HG03565 (cell line): ENCODE measurements at regions not wholly inside any gene's neighbourhood (a gene's known extent, or its start where the extent isn't known, plus 50 kb on each side); places are given as distances from the start of the nearest gene placed in this dataset.

Experiments used
- ATAC-seq: cut with Tn5 transposase; IDR thresholded peaks from one replicate; pipeline ENCODE4 v1.9.1; 2021; ENCODE audit warnings: mild to moderate bottlenecking, moderate library complexity; ENCODE audit not compliant: unreplicated experiment

DNA sequence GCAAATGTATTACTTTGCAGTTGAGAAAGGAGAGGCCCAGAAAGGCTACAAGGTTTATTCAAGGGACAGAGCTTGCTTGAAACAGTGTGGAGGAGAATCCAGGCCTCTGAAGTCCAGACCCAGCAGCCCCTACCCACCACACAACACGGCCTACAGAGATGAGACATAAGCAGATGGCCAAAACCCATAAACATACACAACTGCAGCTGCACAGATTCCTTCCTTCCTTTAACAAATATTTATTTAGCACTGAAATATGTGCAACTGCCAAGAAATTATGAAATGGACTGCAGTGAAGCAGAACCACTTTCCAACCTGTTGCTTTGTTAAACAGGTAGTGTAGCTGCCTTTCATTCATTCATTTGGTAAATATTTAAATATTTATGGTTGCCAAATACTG is 122.3 kb downstream of the SPATA19 start:
- ATAC-seq = no peak

DNA sequence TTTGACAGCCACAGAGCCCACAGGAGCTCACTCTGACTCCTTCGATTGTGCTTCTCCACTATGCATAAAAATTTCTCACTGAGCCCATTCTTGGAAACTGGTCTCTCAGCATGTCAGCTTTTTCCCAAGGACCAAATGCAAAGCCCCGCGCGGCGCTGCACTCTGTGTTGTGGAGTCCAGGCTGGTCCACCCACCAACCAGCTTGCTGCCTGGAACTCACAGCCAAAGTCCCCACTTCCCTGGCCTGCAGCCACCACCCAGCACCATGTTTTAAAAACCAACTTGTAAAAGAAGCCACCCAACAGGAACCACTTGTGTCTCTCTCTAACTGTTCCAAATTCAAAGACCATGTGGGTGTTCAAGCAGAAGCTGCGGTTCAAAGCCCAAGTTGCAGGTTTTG is 124.4 kb downstream of the SPATA19 start:
- no peak for ATAC-seq

DNA sequence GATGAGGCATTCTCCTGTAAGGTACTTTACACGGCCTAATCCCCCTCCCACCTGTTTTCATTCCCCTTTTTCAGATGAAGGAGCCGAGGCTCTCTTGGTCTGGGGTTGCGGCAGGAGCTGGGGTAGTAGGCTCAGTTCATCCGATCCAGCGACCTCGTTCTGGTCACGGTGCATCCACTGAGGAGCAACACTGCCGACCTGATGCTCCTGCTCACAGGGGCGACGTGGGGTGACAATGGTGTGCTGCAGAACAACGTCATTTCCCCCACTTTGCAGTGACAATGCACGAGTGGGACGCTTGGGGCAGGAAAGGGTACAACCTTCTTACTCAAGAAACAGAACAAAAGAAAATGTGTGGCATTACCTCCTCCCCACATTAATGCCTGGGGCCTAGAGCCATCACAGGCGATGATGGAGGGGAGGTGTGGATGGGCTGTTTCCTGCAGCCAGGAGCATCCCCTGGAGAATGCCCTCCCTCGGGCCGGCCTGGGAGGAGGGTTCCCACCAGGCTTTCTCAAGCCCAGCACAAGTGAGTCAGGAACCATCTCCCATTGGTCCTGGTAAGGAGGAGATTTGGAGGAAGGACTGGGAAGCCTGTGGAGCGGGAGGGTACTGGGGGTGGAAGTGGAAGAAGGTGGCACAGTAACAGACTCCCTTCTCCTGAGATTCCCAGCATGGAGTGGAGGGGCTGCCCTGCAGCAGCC is 125.6 kb downstream of the SPATA19 start:
- ATAC-seq = no peak

DNA sequence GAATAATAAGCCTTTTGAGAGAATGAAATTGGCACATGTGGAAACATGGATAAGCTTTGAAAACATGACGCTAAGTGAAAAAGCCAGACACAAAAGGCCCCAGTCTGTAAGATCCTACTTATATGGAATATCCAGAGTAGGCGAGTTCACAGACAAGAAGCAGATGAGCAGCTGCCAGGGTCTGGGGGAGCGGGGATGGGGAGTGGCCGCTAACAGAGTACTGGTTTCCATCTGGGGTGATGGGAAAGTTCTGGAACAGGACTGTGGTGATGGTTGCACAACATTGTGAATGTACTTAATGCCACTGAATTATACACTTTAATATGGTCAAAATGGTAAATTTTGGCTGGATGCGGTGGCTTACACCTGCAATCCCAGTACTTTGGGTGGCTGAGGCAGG is 126.5 kb downstream of the SPATA19 start:
- ATAC-seq = no peak

DNA sequence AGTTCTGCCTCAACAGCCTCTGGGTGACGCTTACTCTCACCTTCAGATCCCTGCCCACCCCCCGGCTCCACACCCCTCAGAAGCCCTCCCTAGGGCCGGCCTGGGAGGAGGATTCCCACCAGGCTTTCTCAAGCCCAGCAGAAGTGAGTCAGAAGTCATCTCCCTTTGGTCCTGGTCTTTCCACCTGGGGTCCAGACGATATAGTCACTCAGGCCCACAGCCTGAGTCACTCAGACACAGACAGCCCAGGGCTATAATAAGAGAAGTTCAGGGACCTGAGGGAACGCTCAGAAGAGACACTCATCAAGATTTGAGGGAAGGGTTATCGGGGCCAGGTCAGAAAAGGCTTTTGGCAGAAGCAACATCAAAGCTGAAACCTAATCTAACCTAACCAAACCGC is 127.1 kb downstream of the SPATA19 start:
- ATAC-seq = no peak

DNA sequence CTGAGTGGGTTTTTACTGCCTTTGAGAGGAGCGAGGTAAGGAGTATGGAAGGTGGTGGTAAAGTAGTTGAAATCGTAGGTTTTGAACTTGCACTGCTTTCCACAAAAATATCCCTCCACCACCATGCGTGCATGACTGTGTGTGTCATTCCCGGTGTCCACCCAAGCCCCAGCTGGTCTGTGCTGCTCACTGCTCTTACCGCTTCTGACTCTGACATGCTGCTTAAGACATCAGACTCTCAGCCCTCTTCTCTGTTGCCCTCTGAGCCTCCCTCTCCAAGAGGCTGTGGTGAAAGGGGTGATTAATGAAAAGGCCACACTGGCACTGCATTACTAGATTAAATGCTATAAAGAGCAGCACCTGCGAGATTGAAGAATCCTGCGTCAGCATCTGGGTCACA is 128.7 kb downstream of the SPATA19 start:
- no peak for ATAC-seq

DNA sequence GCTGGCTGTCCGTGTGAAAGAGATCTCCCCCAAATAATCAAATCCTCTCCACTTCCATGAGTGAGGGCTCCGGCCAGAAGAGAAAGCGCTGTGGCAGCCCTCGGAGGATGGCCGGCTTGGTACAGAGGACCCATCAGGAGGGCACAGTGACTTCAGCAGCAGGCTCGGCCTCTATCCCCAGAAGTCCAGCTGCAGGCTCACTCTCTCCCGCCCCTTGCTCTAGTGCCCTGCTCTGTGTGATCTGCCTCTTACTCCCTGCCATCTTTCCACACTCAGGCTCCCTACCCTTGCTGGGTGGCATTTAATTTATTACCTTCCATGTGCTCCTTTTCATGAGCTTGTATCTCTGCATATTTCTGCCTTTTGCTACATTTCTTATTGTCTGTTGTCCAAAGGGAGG is 129.7 kb downstream of the SPATA19 start:
- no peak for ATAC-seq

DNA sequence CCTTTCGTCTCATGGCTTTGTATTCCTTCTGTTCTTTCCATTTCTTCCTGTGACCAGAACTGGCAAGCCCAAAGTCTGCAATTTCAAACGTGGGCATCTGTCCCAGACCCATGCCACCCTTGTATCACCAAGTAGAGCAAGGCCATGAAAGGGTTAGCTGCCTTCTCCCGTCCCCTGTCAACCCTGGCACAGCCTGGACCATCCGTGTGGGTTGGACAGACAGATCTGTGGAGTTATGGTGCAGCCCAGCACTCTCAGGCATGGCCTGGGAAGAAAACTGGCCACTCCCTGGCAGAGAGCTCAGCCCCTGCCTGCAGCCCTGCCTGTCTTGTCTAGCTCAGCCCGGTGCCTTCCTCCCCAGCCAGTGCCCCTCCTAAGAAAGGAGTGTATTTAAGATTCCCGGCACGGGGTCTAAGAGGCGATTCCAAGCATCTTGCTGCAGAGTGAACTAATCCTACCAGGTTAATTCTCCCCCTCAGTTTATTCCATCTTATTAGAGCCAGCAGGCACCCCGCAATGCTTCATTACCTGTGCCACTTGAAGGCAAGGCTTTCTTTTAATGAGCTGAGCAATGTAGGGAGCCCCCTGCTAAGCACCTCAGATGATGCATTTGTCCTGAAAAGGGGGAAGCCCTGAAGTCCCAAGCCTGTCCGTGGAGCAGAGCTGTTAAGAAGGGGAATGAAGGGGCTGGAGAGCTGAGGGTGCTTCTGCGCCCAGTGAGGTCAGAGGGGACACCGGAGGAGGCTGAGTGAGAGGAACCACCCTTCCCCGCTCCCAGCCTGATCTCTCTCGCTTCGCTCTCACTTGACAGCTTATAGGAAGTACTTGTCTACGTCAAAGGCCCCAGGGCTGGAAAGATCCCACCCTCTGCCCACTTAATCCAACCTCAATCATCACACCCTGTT is 130.6 kb downstream of the SPATA19 start:
- ATAC-seq = no peak

DNA sequence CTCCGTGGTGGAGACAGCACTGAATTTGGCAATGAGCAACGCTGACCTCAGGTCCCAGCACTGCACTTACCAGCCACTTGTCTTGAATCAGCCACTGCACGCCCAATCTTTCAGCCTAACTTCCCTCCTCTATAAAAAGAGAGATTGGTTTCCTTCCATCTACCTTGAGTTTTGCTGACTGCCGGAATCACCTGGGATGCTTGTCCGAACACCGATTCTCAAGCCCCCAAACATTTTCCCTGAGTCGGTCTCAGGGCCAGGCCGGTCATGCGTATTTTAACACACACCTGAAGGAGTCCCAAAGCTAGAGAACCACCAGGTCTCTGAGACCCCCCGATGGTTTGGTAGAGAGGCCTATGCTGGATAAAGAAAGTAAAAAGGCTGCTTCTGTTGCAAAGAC is 131.5 kb downstream of the SPATA19 start:
- no peak for ATAC-seq

DNA sequence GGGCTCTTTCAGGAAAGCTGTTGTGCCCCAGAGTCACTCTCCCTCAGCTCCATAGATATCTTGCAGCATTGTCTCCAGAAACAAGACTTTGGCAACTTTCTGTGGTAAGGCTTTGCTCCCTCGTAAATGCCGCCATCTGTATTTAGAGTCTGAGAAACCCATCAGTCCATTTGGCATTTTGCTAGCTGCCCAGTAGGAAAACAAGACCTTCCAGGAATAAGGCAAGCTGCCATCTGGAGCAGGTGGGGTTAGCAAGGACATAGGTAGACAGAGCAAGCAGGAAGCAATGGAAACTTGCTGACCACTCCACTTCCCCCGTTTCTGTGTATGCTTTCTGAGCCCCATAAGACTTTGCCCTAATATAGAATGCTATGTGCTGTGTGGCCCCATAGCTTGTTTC is 131.9 kb downstream of the SPATA19 start:
- no peak for ATAC-seq

DNA sequence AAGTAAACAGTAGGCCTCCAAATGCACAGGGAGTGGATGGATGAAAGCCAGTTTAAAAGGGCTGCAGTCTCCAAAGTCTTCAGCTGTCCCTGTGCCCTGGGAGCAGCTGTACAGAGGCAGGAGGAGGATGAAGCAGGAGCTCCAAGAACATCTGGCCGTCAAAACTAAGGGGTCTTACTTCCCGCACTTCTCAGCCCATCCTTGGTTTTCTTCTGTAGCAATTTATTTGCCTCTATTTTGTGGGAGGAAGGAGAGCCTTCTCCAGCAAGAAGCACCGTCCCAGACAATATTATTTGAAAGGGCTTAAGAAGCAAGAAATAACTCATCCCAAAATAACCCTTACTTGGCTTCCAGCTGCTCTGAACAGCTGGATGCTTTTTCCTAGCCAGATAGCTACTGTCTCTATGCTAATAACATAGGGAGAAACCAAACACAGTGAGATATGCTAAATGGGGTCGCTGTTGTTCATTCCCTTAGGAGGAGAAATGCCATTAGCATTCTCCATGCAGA is 133.2 kb downstream of the SPATA19 start:
- ATAC-seq = no peak

DNA sequence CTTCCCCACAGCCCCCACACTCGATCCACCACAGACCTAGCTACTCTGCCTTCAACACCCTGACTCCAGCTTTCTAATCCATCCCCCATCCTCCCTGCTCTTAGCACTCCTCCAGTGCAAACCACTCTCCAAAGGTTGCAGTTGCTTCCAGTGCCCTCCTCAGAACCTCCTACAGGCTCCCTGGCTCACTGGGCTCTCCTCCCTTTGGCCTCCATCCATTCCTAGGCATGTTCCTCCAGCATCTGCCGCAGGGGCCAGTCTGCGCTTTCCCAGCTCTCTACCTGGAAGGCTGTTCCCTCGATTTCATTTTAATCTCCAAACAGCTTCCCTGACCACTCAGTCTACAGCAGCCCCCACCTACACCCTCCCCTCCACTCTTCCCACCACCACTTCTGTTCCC is 133.8 kb downstream of the SPATA19 start:
- ATAC-seq = no peak

DNA sequence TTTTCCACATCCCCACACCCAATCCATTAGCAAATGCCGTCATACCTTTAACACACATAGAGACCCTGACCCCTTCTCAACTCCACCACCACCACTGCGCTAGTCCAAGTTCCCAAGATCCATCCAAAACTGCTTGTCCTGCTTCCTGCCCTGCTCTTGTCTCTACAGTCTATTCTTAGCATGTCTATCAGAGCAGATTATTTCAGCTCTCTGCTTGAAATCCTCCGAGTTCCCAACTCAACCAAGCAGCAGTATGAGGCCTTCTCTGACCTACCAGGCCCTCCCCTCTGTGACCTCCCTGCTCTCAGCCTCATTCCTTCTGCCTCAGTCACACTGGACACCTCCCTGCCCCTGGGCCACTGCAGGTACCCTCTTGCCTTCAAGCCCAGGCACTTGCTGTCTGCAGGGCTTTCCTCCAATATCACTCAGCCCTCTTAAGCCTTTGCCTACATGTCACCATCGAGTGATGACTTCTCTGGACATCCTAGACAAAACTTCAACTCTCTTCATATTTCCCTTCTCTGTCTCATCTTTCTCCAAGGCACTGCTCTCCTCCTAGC is 134.6 kb downstream of the SPATA19 start:
- no peak for ATAC-seq

DNA sequence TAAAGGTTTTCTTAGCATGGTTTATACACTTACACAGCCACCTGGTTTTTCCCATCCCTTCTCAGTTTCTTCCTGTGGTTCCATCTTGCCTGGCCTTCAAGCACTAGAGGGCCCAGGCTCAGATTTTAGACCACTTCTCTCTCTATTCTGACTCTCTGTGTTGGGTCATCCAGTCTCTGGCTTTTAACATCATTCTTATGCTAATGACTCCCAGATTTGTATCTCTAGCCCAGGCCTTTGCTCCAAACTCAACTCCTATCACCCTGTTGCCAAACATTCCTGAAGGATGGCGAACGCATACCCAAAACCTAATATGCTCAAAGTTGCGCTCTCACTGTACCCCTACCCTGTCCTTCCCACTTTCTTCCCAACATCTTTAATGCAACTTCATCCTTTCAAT is 135.1 kb downstream of the SPATA19 start:
- ATAC-seq = no peak

DNA sequence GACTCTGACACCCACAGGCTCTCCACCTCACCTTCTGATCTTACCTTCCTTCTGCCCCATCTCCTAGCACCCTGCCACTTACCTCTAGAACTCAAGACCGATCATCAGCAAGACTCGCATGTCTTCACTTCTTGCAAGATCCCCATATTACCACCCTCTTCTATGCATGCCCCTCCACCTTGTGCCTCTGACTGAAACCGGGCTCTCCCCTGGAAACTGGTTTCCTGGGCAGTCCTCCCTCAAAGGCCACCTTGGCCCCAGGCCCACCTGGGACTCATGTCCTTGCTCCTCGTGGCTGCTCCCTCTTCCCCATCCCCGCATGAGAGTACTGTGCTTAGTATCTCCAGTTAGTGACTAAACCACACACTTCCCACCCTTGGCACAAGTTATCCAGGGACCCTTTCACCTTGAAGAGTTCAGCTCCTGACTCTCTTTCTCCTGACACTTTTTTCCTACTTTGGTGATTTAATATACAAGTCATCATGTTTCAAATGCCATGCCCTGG is 136.7 kb downstream of the SPATA19 start:
- ATAC-seq = no peak

DNA sequence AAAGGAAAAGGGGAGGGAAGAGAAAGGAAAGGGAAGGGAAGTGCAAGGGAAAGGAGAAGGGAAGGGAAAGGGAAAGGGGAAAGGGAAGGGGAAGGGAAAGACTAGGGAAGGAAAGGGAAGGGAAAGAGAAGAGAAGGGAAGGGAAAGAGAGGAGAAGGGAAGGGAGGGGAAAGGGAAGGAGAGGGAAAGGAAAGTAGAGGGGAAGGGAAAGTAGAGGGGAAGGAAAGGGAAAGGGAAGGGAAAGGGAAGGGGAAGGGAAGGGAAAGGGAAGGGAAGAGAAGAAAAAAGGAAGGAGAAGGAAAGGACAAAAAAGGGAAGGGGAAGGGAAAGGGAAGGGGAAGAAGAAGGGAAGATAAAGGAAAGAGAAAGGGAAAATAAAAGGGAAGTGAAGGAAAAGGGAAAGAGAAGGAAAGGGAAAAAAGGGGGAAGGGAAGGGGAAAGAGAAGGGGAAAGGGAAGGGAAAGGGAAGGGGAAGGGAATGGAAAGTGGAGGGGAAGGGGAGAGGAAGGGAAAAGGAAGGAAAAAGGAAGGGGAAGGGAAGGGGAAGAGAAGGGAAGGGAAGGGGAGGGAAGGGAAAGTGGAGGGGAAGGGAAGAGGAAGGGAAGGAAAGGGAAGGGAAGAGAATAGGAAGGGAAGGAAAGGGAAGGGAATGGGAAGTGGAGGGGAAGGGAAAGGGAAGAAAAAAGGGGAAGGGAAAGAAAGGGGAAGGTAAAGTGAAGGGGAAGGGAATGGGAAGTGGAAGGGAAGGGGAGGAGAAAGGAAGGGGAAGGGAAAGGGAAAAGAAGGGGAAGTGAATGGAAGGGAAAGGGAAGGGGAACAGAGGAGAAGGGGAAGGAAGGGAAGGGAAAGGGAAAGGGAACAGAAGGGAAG is 138.2 kb downstream of the SPATA19 start:
- no peak for ATAC-seq

DNA sequence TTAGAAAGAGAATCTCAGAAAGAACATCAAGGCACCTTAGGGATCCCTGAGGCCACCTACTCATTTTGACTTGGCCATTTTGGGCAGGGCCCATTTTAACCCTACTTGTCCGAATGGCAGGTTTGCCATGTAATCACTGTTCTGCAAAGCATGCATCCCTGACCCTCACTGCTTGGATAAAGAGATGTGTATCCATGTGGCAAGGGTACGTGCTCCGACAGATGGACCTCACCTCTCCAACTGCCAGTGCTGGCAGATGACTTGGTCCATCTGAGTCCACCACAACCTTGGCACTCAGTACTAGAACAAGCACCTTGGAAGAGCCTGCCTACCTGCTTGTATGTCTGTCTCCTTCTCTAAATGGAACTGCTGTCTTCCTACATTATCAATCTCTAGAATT is 139.4 kb downstream of the SPATA19 start:
- no peak for ATAC-seq

DNA sequence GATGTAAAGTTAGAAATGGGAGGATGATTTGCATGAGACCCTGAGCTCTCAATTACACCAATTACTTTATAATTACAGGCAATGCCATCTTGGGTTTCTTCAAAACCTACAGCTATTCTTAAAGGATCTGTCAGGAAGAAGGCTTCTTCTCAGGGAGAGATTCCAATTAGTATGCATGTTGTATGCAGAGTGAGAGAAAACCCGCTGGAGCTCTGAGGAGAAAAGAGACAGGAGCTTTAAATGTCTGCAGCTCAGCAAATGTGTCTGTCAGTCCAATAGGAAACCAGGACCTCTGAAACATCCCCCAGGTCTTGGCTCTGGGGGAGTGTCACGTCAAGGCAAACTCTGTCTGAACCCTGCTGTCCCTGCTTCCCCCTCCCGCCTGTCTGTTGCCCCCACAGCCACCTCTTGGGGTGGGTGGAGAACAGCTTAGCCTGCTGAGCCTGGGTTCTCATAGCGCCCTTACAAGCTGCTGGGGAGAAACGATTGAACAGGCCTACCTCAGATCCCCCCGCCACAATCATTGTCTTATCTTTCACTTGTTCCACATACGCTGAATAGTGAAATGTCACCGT is 140.2 kb downstream of the SPATA19 start:
- no peak for ATAC-seq

DNA sequence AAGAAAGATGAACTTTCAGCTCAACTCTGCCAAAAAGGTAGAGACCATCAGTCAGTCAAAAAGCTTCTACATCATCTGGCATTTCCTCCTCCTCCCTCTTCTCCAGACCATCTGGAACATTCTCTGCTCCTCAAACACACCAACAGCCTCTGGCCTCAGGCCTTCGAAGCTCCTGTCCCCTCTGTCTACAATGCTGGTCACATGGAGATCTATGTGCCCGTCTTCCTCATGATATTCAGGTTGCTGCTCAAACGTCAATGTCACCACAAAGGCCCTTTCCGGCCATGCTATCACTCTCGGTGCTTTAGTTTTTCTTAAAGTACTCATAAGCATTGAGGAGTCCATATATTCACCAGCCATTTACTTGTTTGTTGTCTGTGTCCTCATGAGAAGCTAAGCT is 146.2 kb downstream of the SPATA19 start:
- no peak for ATAC-seq

DNA sequence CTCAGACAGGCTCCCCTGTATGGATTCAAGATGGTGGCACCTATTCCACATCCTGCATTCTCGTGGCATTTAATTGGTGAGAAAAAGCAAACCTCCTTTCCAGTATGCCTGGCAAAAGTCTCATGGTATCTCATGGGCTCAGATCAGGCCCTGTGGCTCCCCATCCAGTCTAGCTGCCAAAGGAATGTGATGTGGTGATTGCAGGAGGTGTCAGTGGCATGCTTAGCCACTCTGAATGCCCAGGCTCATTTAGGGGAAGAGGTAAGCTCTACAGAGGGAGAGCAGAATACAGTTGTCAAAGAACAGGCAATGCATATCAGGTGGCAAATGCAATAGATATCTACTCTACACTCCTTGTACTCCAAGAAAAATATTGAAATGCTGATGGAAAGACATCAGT is 146.7 kb downstream of the SPATA19 start:
- ATAC-seq = no peak
